Esophagus squamous epithelium (tissue), 4 donors: ENCODE measurements at regions not wholly inside any gene's neighbourhood (a gene's known extent, or its start where the extent isn't known, plus 50 kb on each side); places are given as distances from the start of the nearest gene placed in this dataset.

Source experiments
- CTCF ChIP-seq, 6 experiments: fragments of 450-650 bp in 4 of 6; fragments of 200-600 bp in 2 of 6; sonication (generic) in 2 of 6; IDR thresholded peaks; one replicate each; pipeline ENCODE4 v1.5.1; 2016 to 2019; ENCODE audit warnings: antibody characterized with exemption in 6 of 6, mild to moderate bottlenecking in 4 of 6, moderate library complexity in 4 of 6
- POLR2A ChIP-seq, 4 donors: fragments of 450-650 bp; IDR thresholded peaks; one replicate each; pipeline ENCODE4 v1.6.1; 2017; ENCODE audit warnings: antibody characterized with exemption in 4 of 4, mild to moderate bottlenecking in 4 of 4, moderate library complexity in 3 of 4

GRCh38 chr7:48992816-48993215, 68.5 kb downstream of the CDC14C start:
- TF ChIP-seq CTCF (IDR thresholded peaks at IDR 0.05) (no peak), POLR2A (IDR thresholded peaks at IDR 0.05) (no peak)
